Uterus (tissue), 3 donors: ENCODE measurements at regions not wholly inside any gene's neighbourhood (a gene's known extent, or its start where the extent isn't known, plus 50 kb on each side); places are given as distances from the start of the nearest gene placed in this dataset.

Experiments used
- DNase-seq, 2 donors: peaks; one replicate each; pipeline ENCODE4 v3.0.0-alpha.2; 2019 to 2020
- H3K27ac ChIP-seq, 2 donors: fragments of 200-600 bp; sonication (generic); 1 replicate in 1 of 2; 2 replicates in 1 of 2; pipeline ENCODE4 v1.5.1; 2016 to 2018
- H3K27me3 ChIP-seq, 2 donors: fragments of 200-600 bp; sonication (generic); one replicate each; pipeline ENCODE4 v1.5.1; 2018 to 2019; ENCODE audit warnings: control low read depth in 1 of 2
- H3K36me3 ChIP-seq, 2 donors: fragments of 200-600 bp; sonication (generic); one replicate each; pipeline ENCODE4 v1.5.1; 2019; ENCODE audit warnings: control low read depth in 1 of 2
- H3K4me1 ChIP-seq, 2 donors: fragments of 200-600 bp; sonication (generic); one replicate each; pipeline ENCODE4 v1.5.1; 2018 to 2019; ENCODE audit warnings: control low read depth in 1 of 2
- H3K4me3 ChIP-seq, 2 donors: fragments of 200-600 bp; sonication (generic); 1 replicate in 1 of 2; 2 replicates in 1 of 2; pipeline ENCODE4 v1.5.1; 2018 to 2019; ENCODE audit warnings: mild to moderate bottlenecking in 1 of 2
- H3K9me3 ChIP-seq, 2 donors: fragments of 200-600 bp; sonication (generic); one replicate each; pipeline ENCODE4 v1.5.1; 2019; ENCODE audit warnings: control low read depth in 1 of 2
- POLR2A ChIP-seq, 2 donors: fragments of 450-650 bp; IDR thresholded peaks; one replicate each; pipeline ENCODE4 v1.6.1; 2016; ENCODE audit warnings: antibody characterized with exemption in 2 of 2, mild to moderate bottlenecking in 1 of 2, moderate library complexity in 1 of 2
- intact Hi-C: fragments of 100-400 bp; cut with DNase I; formaldehyde crosslinking; loops from one replicate; pipeline ENCODE4 v1.15.1; 2023; ENCODE audit warnings: low total_unique reads
- TF ChIP-seq, protein P1 (sequence below), 4 experiments: fragments of 200-600 bp in 2 of 4; fragments of 450-650 bp in 2 of 4; sonication (generic) in 2 of 4; IDR thresholded peaks; one replicate each; pipeline ENCODE4 v1.5.1; 2016 to 2019; ENCODE audit warnings: antibody characterized with exemption in 4 of 4, mild to moderate bottlenecking in 2 of 4, moderate library complexity in 1 of 4
- donor health status: DM: yes; HTN: yes; CAD: no.

- H3K4me1 ChIP-seq, result no peaks in the 10 kb centered on the region
- TF ChIP-seq POLR2A (IDR thresholded peaks at IDR 0.05), result no peak
- TF ChIP-seq, protein P1, sequence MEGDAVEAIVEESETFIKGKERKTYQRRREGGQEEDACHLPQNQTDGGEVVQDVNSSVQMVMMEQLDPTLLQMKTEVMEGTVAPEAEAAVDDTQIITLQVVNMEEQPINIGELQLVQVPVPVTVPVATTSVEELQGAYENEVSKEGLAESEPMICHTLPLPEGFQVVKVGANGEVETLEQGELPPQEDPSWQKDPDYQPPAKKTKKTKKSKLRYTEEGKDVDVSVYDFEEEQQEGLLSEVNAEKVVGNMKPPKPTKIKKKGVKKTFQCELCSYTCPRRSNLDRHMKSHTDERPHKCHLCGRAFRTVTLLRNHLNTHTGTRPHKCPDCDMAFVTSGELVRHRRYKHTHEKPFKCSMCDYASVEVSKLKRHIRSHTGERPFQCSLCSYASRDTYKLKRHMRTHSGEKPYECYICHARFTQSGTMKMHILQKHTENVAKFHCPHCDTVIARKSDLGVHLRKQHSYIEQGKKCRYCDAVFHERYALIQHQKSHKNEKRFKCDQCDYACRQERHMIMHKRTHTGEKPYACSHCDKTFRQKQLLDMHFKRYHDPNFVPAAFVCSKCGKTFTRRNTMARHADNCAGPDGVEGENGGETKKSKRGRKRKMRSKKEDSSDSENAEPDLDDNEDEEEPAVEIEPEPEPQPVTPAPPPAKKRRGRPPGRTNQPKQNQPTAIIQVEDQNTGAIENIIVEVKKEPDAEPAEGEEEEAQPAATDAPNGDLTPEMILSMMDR (IDR thresholded peaks at IDR 0.05), result no peak
- H3K27me3 ChIP-seq, result no peaks in the 10 kb centered on the region
- intact Hi-C loops, result no loop called here
- H3K4me3 ChIP-seq, result no peak overlapping the region
- no peak for DNase-seq
- H3K9me3 ChIP-seq, result no peaks in the 10 kb centered on the region
- H3K27ac ChIP-seq, result no peak overlapping the region
- no peaks in the 10 kb centered on the region for H3K36me3 ChIP-seq
Measured at GRCh38 chr1:239717097-239717917, 330.9 kb downstream of the CHRM3 start.

DNA sequence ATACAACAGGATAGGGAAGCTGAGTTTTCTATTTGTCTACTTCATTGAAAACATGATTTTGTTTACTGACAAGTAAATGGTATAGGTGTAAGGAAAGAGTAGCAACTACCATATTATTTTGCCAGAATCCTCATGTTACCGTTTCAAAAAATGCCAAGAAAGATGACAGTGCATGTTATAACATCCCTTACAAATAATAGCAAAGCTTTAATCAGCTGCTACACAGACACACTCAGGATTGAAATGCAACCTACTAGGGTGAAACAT, 331.5 kb downstream of the CHRM3 start:
- no peak overlapping the region for H3K4me3 ChIP-seq
- no peaks in the 10 kb centered on the region for H3K27me3 ChIP-seq
- H3K9me3 ChIP-seq, result no peaks in the 10 kb centered on the region
- TF ChIP-seq, protein P1 (IDR thresholded peaks at IDR 0.05), result no peak
- TF ChIP-seq POLR2A (IDR thresholded peaks at IDR 0.05), result no peak
- H3K27ac ChIP-seq, result no peak overlapping the region
- no peaks in the 10 kb centered on the region for H3K36me3 ChIP-seq
- H3K4me1 ChIP-seq, result no peaks in the 10 kb centered on the region
- DNase-seq, result no peak
- intact Hi-C loops, result no loop called here

DNA sequence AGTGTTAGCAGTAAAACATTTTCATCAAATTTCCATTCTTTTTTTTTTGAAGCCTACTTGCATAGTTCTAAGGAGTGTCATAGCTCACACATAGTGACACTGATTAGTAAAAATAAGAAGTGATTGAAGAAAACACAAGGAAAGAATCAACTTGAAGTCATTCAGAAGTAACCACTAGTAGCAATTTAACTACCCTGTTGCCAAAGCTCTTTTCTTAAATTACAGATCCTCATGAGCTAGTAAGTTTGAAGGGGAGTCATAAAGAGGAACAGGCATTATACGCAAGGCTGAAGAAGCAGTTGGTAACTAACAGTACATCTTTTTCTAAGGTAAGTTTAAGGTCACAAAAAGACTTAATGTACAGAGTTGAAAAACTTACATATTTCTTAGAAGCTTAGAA, 332.2 kb downstream of the CHRM3 start:
- Histone ChIP-seq H3K4me3 (no peak overlapping the region), H3K27ac (no peak overlapping the region), H3K27me3 (no peaks in the 10 kb centered on the region), H3K9me3 (no peaks in the 10 kb centered on the region), H3K36me3 (no peaks in the 10 kb centered on the region), H3K4me1 (no peaks in the 10 kb centered on the region)
- intact Hi-C loops, result no loop called here
- TF ChIP-seq POLR2A (IDR thresholded peaks at IDR 0.05), result no peak
- TF ChIP-seq, protein P1 (IDR thresholded peaks at IDR 0.05), result no peak
- no peak for DNase-seq

DNA sequence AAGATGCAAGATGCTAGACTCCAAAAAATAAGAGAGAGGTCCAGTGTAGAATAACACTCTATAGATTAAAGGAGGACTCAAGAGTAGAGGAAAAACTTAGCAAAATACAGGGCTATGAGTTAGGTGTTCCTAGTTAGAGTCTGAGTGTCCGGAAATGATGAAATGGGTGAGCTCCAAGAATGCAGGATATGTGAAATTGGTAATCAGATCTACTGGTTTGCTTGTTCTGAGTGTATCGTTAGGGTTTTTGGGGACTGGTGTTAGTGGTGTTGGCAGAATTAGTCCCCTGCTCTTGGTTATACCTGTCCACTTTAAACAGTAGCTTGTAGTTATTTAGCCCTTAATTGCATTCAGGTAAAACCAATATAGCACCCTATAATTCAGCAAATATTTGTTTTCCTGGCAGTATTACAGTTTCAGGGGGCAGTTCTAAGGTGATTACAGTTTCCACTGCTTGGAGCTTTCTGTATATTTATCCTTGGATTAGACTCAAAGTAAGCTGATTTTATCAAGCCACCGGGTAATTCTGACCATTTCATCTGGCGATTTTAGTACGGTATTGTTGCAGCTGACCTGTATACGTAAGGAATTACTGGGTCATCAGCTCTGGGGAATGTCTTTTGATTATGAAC, 332.7 kb downstream of the CHRM3 start:
- H3K4me1 ChIP-seq, result no peaks in the 10 kb centered on the region
- no peaks in the 10 kb centered on the region for H3K27me3 ChIP-seq
- intact Hi-C loops, result no loop called here
- no peak overlapping the region for H3K27ac ChIP-seq
- no peaks in the 10 kb centered on the region for H3K36me3 ChIP-seq
- no peak overlapping the region for H3K4me3 ChIP-seq
- no peaks in the 10 kb centered on the region for H3K9me3 ChIP-seq
- DNase-seq, result no peak
- TF ChIP-seq, protein P1 (IDR thresholded peaks at IDR 0.05), result no peak
- no peak for TF ChIP-seq POLR2A (IDR thresholded peaks at IDR 0.05)

DNA sequence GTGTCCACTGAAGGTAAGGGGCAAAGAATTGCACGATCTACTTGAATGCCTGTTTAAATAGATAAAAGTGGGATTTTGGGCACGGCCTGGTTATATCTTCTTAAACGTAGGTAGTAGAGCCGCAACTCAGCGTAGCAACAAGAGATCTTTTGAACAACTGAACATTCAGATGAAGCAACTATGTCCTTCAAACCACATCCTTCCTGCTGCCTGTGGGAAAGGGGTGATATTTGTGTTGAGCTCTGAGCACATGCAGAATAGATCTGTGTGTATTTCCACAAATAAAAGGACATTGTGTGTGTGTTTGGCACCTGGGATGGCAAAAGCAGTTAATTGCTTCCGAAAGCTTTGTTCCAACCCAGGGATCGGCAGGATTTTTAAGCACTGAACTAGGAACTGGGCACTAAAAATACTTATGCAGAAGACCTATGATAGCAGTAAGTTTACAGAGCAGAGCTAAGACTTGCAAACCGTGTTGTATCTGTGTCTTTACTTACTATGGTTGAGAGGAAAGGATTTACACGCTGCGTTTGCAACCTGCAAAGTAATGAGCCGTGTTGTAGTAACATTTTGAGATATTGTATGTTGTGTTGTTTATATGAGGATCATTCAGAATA, 333.4 kb downstream of the CHRM3 start:
- H3K9me3 ChIP-seq, result no peaks in the 10 kb centered on the region
- DNase-seq, result no peak
- H3K36me3 ChIP-seq, result no peaks in the 10 kb centered on the region
- TF ChIP-seq POLR2A (IDR thresholded peaks at IDR 0.05), result no peak
- TF ChIP-seq, protein P1 (IDR thresholded peaks at IDR 0.05), result no peak
- no peaks in the 10 kb centered on the region for H3K4me1 ChIP-seq
- H3K27me3 ChIP-seq, result no peaks in the 10 kb centered on the region
- no peak overlapping the region for H3K27ac ChIP-seq
- intact Hi-C loops, result no loop called here
- H3K4me3 ChIP-seq, result no peak overlapping the region
